GM20000 (cell line): ENCODE measurements at regions not wholly inside any gene's neighbourhood (a gene's known extent, or its start where the extent isn't known, plus 50 kb on each side); places are given as distances from the start of the nearest gene placed in this dataset.

Experiments
- DNase-seq: peaks from one replicate; pipeline ENCODE4 v3.0.0; 2012; ENCODE audit warnings: low spot score
- TF ChIP-seq, protein P1 (sequence below): IDR thresholded peaks from 2 replicates; pipeline ENCODE4 v1.5.1; 2012; ENCODE audit warnings: mild to moderate bottlenecking, control low read depth; ENCODE audit errors: extremely low read depth, missing control alignments

GRCh38 chr7:10802011-10802410, 171.7 kb upstream of the PHF14 start:
- TF ChIP-seq, protein P1, sequence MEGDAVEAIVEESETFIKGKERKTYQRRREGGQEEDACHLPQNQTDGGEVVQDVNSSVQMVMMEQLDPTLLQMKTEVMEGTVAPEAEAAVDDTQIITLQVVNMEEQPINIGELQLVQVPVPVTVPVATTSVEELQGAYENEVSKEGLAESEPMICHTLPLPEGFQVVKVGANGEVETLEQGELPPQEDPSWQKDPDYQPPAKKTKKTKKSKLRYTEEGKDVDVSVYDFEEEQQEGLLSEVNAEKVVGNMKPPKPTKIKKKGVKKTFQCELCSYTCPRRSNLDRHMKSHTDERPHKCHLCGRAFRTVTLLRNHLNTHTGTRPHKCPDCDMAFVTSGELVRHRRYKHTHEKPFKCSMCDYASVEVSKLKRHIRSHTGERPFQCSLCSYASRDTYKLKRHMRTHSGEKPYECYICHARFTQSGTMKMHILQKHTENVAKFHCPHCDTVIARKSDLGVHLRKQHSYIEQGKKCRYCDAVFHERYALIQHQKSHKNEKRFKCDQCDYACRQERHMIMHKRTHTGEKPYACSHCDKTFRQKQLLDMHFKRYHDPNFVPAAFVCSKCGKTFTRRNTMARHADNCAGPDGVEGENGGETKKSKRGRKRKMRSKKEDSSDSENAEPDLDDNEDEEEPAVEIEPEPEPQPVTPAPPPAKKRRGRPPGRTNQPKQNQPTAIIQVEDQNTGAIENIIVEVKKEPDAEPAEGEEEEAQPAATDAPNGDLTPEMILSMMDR: no peak
- DNase-seq: no peak

DNA sequence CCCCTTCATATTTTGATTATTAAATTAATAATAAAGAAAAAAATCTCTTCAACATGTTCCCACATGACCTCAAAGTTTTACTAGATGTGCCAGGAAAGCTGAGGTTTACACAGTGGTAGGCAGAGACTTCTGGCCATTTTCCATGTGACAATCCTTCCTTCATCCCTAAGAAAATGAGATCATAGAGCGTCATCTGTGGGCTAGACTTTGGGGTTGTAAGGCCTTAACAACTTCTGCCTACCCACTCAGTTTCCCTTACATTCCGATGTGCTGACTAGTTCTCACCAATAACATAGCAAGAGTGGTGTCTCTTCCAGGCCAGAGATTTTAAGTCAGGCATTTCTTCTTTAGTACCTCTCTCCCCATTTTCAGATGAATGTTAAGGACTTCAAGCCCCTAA, 171.1 kb upstream of the PHF14 start:
- no peak for DNase-seq
- TF ChIP-seq, protein P1: no peak

DNA sequence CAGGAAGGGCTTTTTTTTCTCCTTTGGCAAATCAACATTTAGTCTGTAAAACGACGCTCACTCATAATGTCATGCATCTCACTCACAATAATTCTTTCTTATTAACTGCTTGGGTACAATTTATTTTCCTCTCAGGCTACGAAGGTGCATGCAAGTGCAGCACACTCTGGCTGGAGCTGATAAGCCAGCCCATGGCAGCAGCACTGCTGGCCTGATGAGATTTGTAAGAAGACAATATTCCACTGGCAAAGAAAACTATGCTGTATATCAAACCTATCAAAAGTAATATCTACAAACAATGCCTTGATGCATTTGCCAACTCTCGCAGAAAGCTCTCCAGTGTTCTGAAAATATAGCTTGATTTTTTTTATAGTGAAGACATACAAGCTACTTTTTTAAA, 170.0 kb upstream of the PHF14 start:
- DNase-seq: no peak
- TF ChIP-seq, protein P1: no peak

- TF ChIP-seq, protein P1: no peak
- no peak for DNase-seq
Measured at GRCh38 chr7:10804770-10805169, 168.9 kb upstream of the PHF14 start.

GRCh38 chr7:10815546-10815945, 158.1 kb upstream of the PHF14 start:
- no peak for DNase-seq

GRCh38 chr7:10821156-10821555, 152.5 kb upstream of the PHF14 start:
- TF ChIP-seq, protein P1: no peak
- DNase-seq: no peak

More at GRCh38 chr7:10815546-10815945, 158.1 kb upstream of the PHF14 start:
- TF ChIP-seq, protein P1: no peak

DNA sequence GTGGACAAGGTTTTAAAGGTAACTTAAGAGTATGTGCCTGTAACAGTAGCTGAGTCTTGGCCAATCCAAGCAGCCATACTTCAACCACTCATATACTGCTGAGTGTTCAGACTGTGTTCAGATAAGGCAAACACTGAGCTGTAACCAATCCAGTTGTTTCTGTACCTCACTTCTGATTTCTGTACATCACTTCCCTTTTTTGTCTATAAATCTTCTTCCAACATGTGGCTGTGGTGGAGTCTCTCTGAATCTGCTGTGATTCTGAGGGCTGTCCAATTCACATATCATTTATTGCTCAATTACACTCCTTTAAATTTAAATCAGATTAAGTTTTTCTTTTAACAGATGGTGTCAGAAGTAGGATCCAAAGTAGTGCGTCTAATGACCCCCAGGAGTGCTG, 149.5 kb upstream of the PHF14 start:
- DNase-seq: no peak
- TF ChIP-seq, protein P1: no peak

- no peak for DNase-seq
- TF ChIP-seq, protein P1: no peak
Measured at GRCh38 chr7:10838228-10838627, 135.4 kb upstream of the PHF14 start.
